CD4-positive, alpha-beta T cell treated with Interleukin-17A for 1 hour (primary cell): ENCODE measurements at regions not wholly inside any gene's neighbourhood (a gene's known extent, or its start where the extent isn't known, plus 50 kb on each side); places are given as distances from the start of the nearest gene placed in this dataset.

ENCODE experiments used
- DNase-seq: peaks from one replicate; pipeline ENCODE4 v3.0.0-alpha.2; 2020

GRCh38 chr6:114467931-114468330, 125.1 kb upstream of the HS3ST5 start:
- DNase-seq: no peak

GRCh38 chr6:114465511-114465910, 122.7 kb upstream of the HS3ST5 start:
- DNase-seq: no peak

GRCh38 chr6:114453737-114454276, 111.0 kb upstream of the HS3ST5 start:
- DNase-seq: no peak

- no peak for DNase-seq
Observed at GRCh38 chr6:114452785-114453401, 110.1 kb upstream of the HS3ST5 start.

GRCh38 chr6:114450631-114451030, 107.8 kb upstream of the HS3ST5 start:
- DNase-seq: no peak

GRCh38 chr6:114449659-114450058, 106.8 kb upstream of the HS3ST5 start:
- no peak for DNase-seq

GRCh38 chr6:114446342-114446741, 103.5 kb upstream of the HS3ST5 start:
- no peak for DNase-seq

- DNase-seq: no peak
Observed at GRCh38 chr6:114445846-114446245, 103.0 kb upstream of the HS3ST5 start.

GRCh38 chr6:114439411-114439810, 96.6 kb upstream of the HS3ST5 start:
- no peak for DNase-seq

- no peak for DNase-seq
Observed at GRCh38 chr6:114437235-114437634, 94.4 kb upstream of the HS3ST5 start.

- DNase-seq: no peak
Observed at GRCh38 chr6:114436691-114437090, 93.9 kb upstream of the HS3ST5 start.

- DNase-seq: no peak
Observed at GRCh38 chr6:114435985-114436384, 93.2 kb upstream of the HS3ST5 start.

- no peak for DNase-seq
Observed at GRCh38 chr6:114432400-114432799, 89.6 kb upstream of the HS3ST5 start.

- no peak for DNase-seq
Observed at GRCh38 chr6:114431641-114432040, 88.8 kb upstream of the HS3ST5 start.

GRCh38 chr6:114430534-114431124, 87.8 kb upstream of the HS3ST5 start:
- DNase-seq: no peak

GRCh38 chr6:114428341-114428740, 85.5 kb upstream of the HS3ST5 start:
- DNase-seq: no peak

- DNase-seq: no peak
Observed at GRCh38 chr6:114421199-114421598, 78.4 kb upstream of the HS3ST5 start.

- DNase-seq: no peak
Observed at GRCh38 chr6:114419175-114419574, 76.4 kb upstream of the HS3ST5 start.

GRCh38 chr6:114418304-114418972, 75.6 kb upstream of the HS3ST5 start:
- no peak for DNase-seq

- no peak for DNase-seq
Observed at GRCh38 chr6:114407426-114408035, 64.7 kb upstream of the HS3ST5 start.

GRCh38 chr6:114404339-114404955, 61.6 kb upstream of the HS3ST5 start:
- no peak for DNase-seq

- DNase-seq: no peak
Observed at GRCh38 chr6:114403858-114404257, 61.0 kb upstream of the HS3ST5 start.

GRCh38 chr6:114398481-114398880, 55.7 kb upstream of the HS3ST5 start:
- DNase-seq: no peak
